Activated T-helper 1 cell treated with anti-CD3 and anti-CD28 coated beads, Interleukin-2, amount 50 U/mL, for 16 hours (primary cell): ENCODE measurements at regions not wholly inside any gene's neighbourhood (a gene's known extent, or its start where the extent isn't known, plus 50 kb on each side); places are given as distances from the start of the nearest gene placed in this dataset.
"Not testable (repeated sequence)": the region's sequence is repeated elsewhere in the genome, so short reads cannot be mapped to it uniquely, and the experiment has no call there.

Experiments
- DNase-seq, 2 donors: peaks; one replicate each; pipeline ENCODE4 v3.0.0-alpha.2; 2020; ENCODE audit warnings: low read depth in 1 of 2, low spot score in 1 of 2

- not testable (repeated sequence) for DNase-seq
These were observed 102.5 kb downstream of the CDRT15L2 start for GRCh38 chr17:20681746-20682722.

GRCh38 chr17:20683651-20684229 is 104.2 kb downstream of the CDRT15L2 start:
- not testable (repeated sequence) for DNase-seq

- not testable (repeated sequence) for DNase-seq
These were observed 105.5 kb downstream of the CDRT15L2 start for GRCh38 chr17:20684975-20685374.

GRCh38 chr17:20687584-20687983 is 108.1 kb downstream of the CDRT15L2 start:
- not testable (repeated sequence) for DNase-seq

GRCh38 chr17:20689170-20689749 is 109.7 kb downstream of the CDRT15L2 start:
- not testable (repeated sequence) for DNase-seq

- not testable (repeated sequence) for DNase-seq
These were observed 113.2 kb downstream of the CDRT15L2 start for GRCh38 chr17:20692706-20693105.

GRCh38 chr17:20695871-20696270 is 116.3 kb downstream of the CDRT15L2 start:
- DNase-seq, result not testable (repeated sequence)

- not testable (repeated sequence) for DNase-seq
These were observed 119.1 kb downstream of the CDRT15L2 start for GRCh38 chr17:20698463-20699206.

- not testable (repeated sequence) for DNase-seq
These were observed 121.0 kb downstream of the CDRT15L2 start for GRCh38 chr17:20700528-20700927.

- DNase-seq, result not testable (repeated sequence)
These were observed 121.8 kb downstream of the CDRT15L2 start for GRCh38 chr17:20701366-20701765.

GRCh38 chr17:20702692-20703091 is 123.2 kb downstream of the CDRT15L2 start:
- no peak for DNase-seq

GRCh38 chr17:20703781-20704180 is 124.3 kb downstream of the CDRT15L2 start:
- DNase-seq, result no peak

GRCh38 chr17:20705186-20705585 is 125.7 kb downstream of the CDRT15L2 start:
- DNase-seq, result not testable (repeated sequence)

GRCh38 chr17:20706751-20707373 is 127.3 kb downstream of the CDRT15L2 start:
- no peak for DNase-seq

- not testable (repeated sequence) for DNase-seq
These were observed 129.3 kb downstream of the CDRT15L2 start for GRCh38 chr17:20708821-20709220.

- DNase-seq, result not testable (repeated sequence)
These were observed 137.0 kb downstream of the CDRT15L2 start for GRCh38 chr17:20716481-20716880.

GRCh38 chr17:20721171-20721570 is 141.6 kb downstream of the CDRT15L2 start:
- no peak for DNase-seq

GRCh38 chr17:20724391-20724790 is 144.9 kb downstream of the CDRT15L2 start:
- DNase-seq, result not testable (repeated sequence)

- DNase-seq, result not testable (repeated sequence)
These were observed 147.7 kb downstream of the CDRT15L2 start for GRCh38 chr17:20727201-20727600.

GRCh38 chr17:20728181-20728580 is 148.7 kb downstream of the CDRT15L2 start:
- no peak for DNase-seq
